Heart right ventricle (tissue), 16 donors: ENCODE measurements at regions not wholly inside any gene's neighbourhood (a gene's known extent, or its start where the extent isn't known, plus 50 kb on each side); places are given as distances from the start of the nearest gene placed in this dataset.

Experiments used
- ATAC-seq, 8 donors: fragments of 200-7000 bp; cut with Tn5 transposase; one replicate each; pipeline ENCODE4 v1.9.1; 2020; ENCODE audit warnings: mild to moderate bottlenecking in 8 of 8, moderate library complexity in 8 of 8, moderate number of reproducible peaks in 1 of 8
- DNase-seq, 2 donors: peaks; one replicate each; pipeline ENCODE4 v3.0.0-alpha.2; 2020
- H3K27ac ChIP-seq, 10 donors: fragments of 200-600 bp; sonication (generic) in 2 of 10; one replicate each; pipeline versions ENCODE4 v1.5.0 to v1.8.0; 2020 to 2022; ENCODE audit warnings: mild to moderate bottlenecking in 3 of 10
- H3K27me3 ChIP-seq, 7 donors: fragments of 200-600 bp; one replicate each; pipeline ENCODE4 v1.8.0; 2021 to 2022; ENCODE audit warnings: mild to moderate bottlenecking in 2 of 7
- H3K36me3 ChIP-seq, 9 donors: fragments of 200-600 bp; sonication (generic) in 1 of 9; one replicate each; pipeline versions ENCODE4 v1.5.0 to v1.8.0; 2020 to 2022; ENCODE audit warnings: mild to moderate bottlenecking in 2 of 9
- H3K4me1 ChIP-seq, 9 donors: fragments of 200-600 bp; sonication (generic) in 1 of 9; one replicate each; pipeline versions ENCODE4 v1.5.0 to v1.8.0; 2020 to 2022; ENCODE audit warnings: mild to moderate bottlenecking in 4 of 9
- H3K4me3 ChIP-seq, 10 donors: fragments of 200-600 bp; sonication (generic) in 2 of 10; one replicate each; pipeline versions ENCODE4 v1.5.0 to v1.8.0; 2020 to 2022; ENCODE audit warnings: mild to moderate bottlenecking in 7 of 10, moderate library complexity in 2 of 10
- H3K9me3 ChIP-seq, 11 donors: fragments of 200-600 bp in 10 of 11; sonication (generic) in 2 of 11; one replicate each; pipeline versions ENCODE4 v1.5.0 to v1.8.0; 2013 to 2022; ENCODE audit warnings: mild to moderate bottlenecking in 2 of 11, control low read depth in 1 of 11, moderate library complexity in 1 of 11
- CTCF ChIP-seq, 9 donors: fragments of 200-600 bp; sonication (generic) in 2 of 9; IDR thresholded peaks; one replicate each; pipeline versions ENCODE4 v1.5.0 to v1.8.0; 2021 to 2022; ENCODE audit warnings: antibody characterized with exemption in 9 of 9, mild to moderate bottlenecking in 5 of 9, moderate library complexity in 1 of 9
- WGBS, 2 donors: extraction: QIAGEN DNeasy Blood & Tissue Kit; methylation state at CpG; one replicate each; pipeline ENCODE4 v1.1.7; 2013; ENCODE audit warnings: inconsistent platforms in 1 of 2; 5-methylcytosine and 5-hydroxymethylcytosine counted together
- intact Hi-C, 10 donors: fragments of 100-400 bp; cut with DNase I; formaldehyde crosslinking; loops; one replicate each; pipeline versions ENCODE4 v1.11.1 to v1.14.2; 2022
- donor health status: Arrhythmogenic right ventricular cardiomyopathy.
- donor health status: ischemic (EF 13 %, LVEDD 7.1; RV severe dilation, severe dysfunction).
- donor health status: healthy with polysubstance abuse.
- donor health status: DM: no; HTN: yes; CAD: no.
- donor health status: DM: no; HTN: no; CAD: no.
- donor health status: ischemic (EF 25% LVEDD 6.9; RV normal size, moderate dysfunction).
- donor health status: ischemic (EF 25% LVEDD 5.7; RV mildly dilated, moderate dysfunction).
- donor health status: healthy.
- donor health status: DM: yes; HTN: yes; CAD: no.
- donor health status: Ischemic cardiomyopathy.
- donor health status: ischemic (EF 35%, LVEDD 5.7; RV mildly dilated, moderate dysfunction).
- donor health status: nonischemic (EF 11% LVEDD 7.7; RV severe dilation, severe dysfunction).
- donor health status: DM: yes; HTN: yes; CAD: no.
- donor health status: PGD.
- donor health status: ischemic (EF 29% LVEDD 5.4; RV normal size, mild dysfunction).
- donor health status: nonischemic (EF 23%, LVEDD 6.1; RV moderate dilation, normal function).

DNA sequence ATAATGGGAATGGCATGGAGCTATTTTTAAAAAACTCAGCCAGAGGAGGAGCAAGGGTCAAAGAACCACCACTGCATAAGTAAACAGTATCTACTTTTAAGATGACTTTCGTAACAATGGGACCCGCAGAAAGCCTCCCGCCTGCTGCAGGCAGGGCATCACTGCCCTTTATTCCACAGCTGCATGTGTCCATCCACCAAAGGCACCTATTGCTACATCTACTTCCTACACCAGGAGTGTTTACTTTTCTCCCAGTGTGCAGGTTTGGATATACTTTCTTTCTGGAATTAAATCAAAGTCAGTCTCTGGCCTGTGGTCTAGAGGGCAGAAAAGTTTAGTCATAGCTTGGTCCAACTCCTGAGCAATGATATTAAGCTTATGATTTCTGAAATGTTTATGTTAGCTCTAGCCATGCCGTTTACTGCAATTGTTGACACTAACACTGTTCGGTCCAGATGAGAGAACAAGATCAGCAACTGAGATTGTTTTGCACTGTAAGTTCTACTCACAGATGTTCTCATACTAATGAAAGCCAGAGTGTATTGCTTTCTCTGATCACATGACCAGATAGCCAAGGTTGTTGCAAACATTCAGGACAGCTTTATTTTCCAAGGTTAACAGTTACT lies 391.5 kb downstream of the FGF10 start:
- H3K36me3 ChIP-seq = no peaks in the 10 kb centered on the region
- no peaks in the 10 kb centered on the region for H3K4me1 ChIP-seq
- no peaks in the 10 kb centered on the region for H3K27me3 ChIP-seq
- DNase-seq (no peak), ATAC-seq (no peak)
- intact Hi-C loops = no loop called here
- H3K4me3 ChIP-seq = no peak overlapping the region
- 70 to 82% methylated on average over 5 of the region's 5 CpGs for WGBS, 2 donors
- H3K27ac ChIP-seq = no peak overlapping the region
- no peak for TF ChIP-seq CTCF (IDR thresholded peaks at IDR 0.05)
- H3K9me3 ChIP-seq = no peaks in the 10 kb centered on the region

DNA sequence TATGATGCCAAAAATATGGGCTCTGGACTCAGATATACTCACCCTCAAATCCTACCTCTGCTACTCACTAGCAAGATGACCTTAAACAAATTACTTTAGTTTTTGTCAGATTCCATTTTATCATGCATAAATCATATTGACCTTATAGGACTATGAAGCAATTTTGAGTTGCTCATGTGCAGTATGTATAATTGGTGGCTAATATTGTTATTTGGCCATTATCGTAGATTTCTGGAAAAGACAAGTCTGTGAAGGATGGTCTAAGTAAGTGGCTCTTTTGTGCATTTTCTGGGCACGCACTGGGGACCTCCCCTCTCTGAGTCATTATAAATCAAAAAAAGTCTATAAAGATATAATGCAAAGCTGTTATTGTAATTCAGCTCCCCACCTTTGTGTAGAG lies 393.0 kb downstream of the FGF10 start:
- Histone ChIP-seq H3K36me3 (no peaks in the 10 kb centered on the region), H3K27me3 (no peaks in the 10 kb centered on the region), H3K4me1 (no peaks in the 10 kb centered on the region), H3K27ac (no peak overlapping the region), H3K4me3 (no peak overlapping the region), H3K9me3 (no peaks in the 10 kb centered on the region)
- no peak for TF ChIP-seq CTCF (IDR thresholded peaks at IDR 0.05)
- ATAC-seq (no peak), DNase-seq (no peak)
- WGBS, 2 donors = 91 to 93% methylated on average over 2 of the region's 2 CpGs
- intact Hi-C loops = no loop called here

GRCh38 chr5:43994352-43994708 lies 391.4 kb downstream of the NNT start:
- Histone ChIP-seq H3K4me1 (no peaks in the 10 kb centered on the region), H3K4me3 (no peak overlapping the region), H3K36me3 (no peaks in the 10 kb centered on the region), H3K9me3 (no peaks in the 10 kb centered on the region), H3K27ac (no peak overlapping the region), H3K27me3 (no peaks in the 10 kb centered on the region)
- ATAC-seq (no peak), DNase-seq (no peak)
- TF ChIP-seq CTCF (IDR thresholded peaks at IDR 0.05) = no peak
- whole genome bisulfite sequencing, 2 donors = 64 to 66% methylated on average over 3 of the region's 3 CpGs
- intact Hi-C loops = no loop called here

- whole genome bisulfite sequencing, 2 donors = 74 to 79% methylated on average over 9 of the region's 9 CpGs
- H3K27ac ChIP-seq = no peak overlapping the region
- DNase-seq (no peak), ATAC-seq (peak in 2 of 8 donors; percentile 55 to 67)
- intact Hi-C loops = no loop called here
- no peaks in the 10 kb centered on the region for H3K27me3 ChIP-seq
- TF ChIP-seq CTCF (IDR thresholded peaks at IDR 0.05) = no peak
- H3K9me3 ChIP-seq = no peaks in the 10 kb centered on the region
- no peak overlapping the region for H3K4me3 ChIP-seq
- no peaks in the 10 kb centered on the region for H3K4me1 ChIP-seq
- no peaks in the 10 kb centered on the region for H3K36me3 ChIP-seq
These were observed 390.8 kb downstream of the NNT start for GRCh38 chr5:43993634-43994351.
